ENCODE measurements at regions not wholly inside any gene's neighbourhood (a gene's known extent, or its start where the extent isn't known, plus 50 kb on each side); places are given as distances from the start of the nearest gene placed in this dataset.

GRCh38 chr6:99119109-99120031, 171.6 kb upstream of the FBXL4 start:
- Histone ChIP-seq H3K9me3 (no peaks in the 10 kb centered on the region), H3K36me3 (no peaks in the 10 kb centered on the region), H3K4me1 (no peaks in the 10 kb centered on the region), H3K9ac (no peak overlapping the region), H3K27me3 (no peaks in the 10 kb centered on the region), H3K4me2 (no peak overlapping the region), H4K20me1 (no peaks in the 10 kb centered on the region), H3K27ac (no peak overlapping the region), H3K4me3 (no peak overlapping the region)
- no peak for TF ChIP-seq Cebpa-rat (IDR thresholded peaks at IDR 0.05)

- no peaks in the 10 kb centered on the region for H3K27me3 ChIP-seq
- no peak overlapping the region for H3K9ac ChIP-seq
- no peaks in the 10 kb centered on the region for H4K20me1 ChIP-seq
- no peak overlapping the region for H3K4me3 ChIP-seq
- H3K36me3 ChIP-seq = no peaks in the 10 kb centered on the region
- H3K4me2 ChIP-seq = no peak overlapping the region
- no peaks in the 10 kb centered on the region for H3K9me3 ChIP-seq
- H3K4me1 ChIP-seq = no peaks in the 10 kb centered on the region
- H3K27ac ChIP-seq = no peak overlapping the region
- no peak for TF ChIP-seq Cebpa-rat (IDR thresholded peaks at IDR 0.05)
Observed at GRCh38 chr6:99114769-99115406, 167.1 kb upstream of the FBXL4 start.

GRCh38 chr6:99111590-99111989, 163.8 kb upstream of the FBXL4 start:
- TF ChIP-seq Cebpa-rat (IDR thresholded peaks at IDR 0.05) = no peak
- no peak overlapping the region for H3K4me3 ChIP-seq

DNA sequence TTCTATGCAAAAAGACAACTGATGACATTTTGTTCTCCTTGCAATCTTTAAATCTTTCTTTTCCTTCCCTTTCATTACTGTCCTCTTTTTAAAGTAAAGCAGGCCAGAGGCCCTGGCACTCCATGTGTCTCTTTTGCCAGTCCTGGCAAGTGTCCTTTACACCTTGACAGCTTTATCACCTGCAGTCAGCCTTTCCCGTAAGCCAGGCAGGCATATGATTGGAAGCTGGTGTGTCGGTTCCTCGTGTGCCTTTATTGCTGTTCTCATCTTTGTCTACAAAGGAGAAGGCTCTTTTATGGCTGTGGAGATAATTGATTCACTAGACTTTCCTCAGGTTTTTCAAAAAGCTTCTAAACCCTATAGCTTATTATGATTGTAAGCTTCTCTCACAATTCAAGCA, 162.3 kb upstream of the FBXL4 start:
- Histone ChIP-seq H3K4me3 (no peak overlapping the region), H3K4me2 (no peak overlapping the region), H3K27me3 (no peaks in the 10 kb centered on the region), H3K9ac (no peak overlapping the region), H4K20me1 (no peaks in the 10 kb centered on the region), H3K27ac (no peak overlapping the region), H3K36me3 (no peaks in the 10 kb centered on the region), H3K9me3 (no peaks in the 10 kb centered on the region), H3K4me1 (no peaks in the 10 kb centered on the region)
- TF ChIP-seq Cebpa-rat (IDR thresholded peaks at IDR 0.05) = no peak

More at GRCh38 chr6:99111590-99111989, 163.8 kb upstream of the FBXL4 start:
- Histone ChIP-seq H3K27me3 (no peaks in the 10 kb centered on the region), H4K20me1 (no peaks in the 10 kb centered on the region), H3K4me1 (no peaks in the 10 kb centered on the region), H3K4me2 (no peak overlapping the region), H3K27ac (no peak overlapping the region), H3K9me3 (no peaks in the 10 kb centered on the region), H3K36me3 (no peaks in the 10 kb centered on the region), H3K9ac (no peak overlapping the region)

GRCh38 chr6:99104218-99104617, 156.5 kb upstream of the FBXL4 start:
- H4K20me1 ChIP-seq = no peaks in the 10 kb centered on the region
- TF ChIP-seq Cebpa-rat (IDR thresholded peaks at IDR 0.05) = no peak
- no peaks in the 10 kb centered on the region for H3K36me3 ChIP-seq

DNA sequence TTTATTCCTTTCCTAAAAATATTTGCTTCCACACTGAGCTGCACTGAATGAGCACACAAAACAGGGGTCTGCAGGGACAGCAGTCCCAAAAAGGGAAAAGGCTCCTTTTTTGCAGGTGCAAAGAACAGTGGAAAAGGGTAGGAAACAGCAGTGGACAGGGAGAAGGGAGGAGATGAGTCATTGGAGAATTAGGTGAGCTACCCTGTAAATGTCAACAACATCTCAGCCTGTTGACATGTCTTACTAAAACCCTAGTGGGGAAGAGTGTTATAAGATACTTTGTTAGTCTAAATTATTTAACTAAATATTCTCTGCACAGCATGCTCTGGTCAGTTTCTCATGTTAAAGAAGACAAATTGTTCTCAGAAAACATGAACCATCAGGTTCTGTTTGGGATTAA, 151.5 kb upstream of the FBXL4 start:
- H4K20me1 ChIP-seq = no peaks in the 10 kb centered on the region
- H3K27me3 ChIP-seq = no peaks in the 10 kb centered on the region
- H3K4me2 ChIP-seq = no peak overlapping the region
- no peak overlapping the region for H3K9ac ChIP-seq
- H3K36me3 ChIP-seq = no peaks in the 10 kb centered on the region
- no peak overlapping the region for H3K4me3 ChIP-seq
- no peaks in the 10 kb centered on the region for H3K9me3 ChIP-seq
- no peak for TF ChIP-seq Cebpa-rat (IDR thresholded peaks at IDR 0.05)
- H3K4me1 ChIP-seq = peaks cover 6% of the 10 kb centered on the region
- H3K27ac ChIP-seq = no peak overlapping the region

More at GRCh38 chr6:99104218-99104617, 156.5 kb upstream of the FBXL4 start:
- no peak overlapping the region for H3K9ac ChIP-seq
- no peak overlapping the region for H3K27ac ChIP-seq
- H3K9me3 ChIP-seq = no peaks in the 10 kb centered on the region
- no peak overlapping the region for H3K4me3 ChIP-seq
- no peak overlapping the region for H3K4me2 ChIP-seq
- H3K27me3 ChIP-seq = no peaks in the 10 kb centered on the region
- H3K4me1 ChIP-seq = no peaks in the 10 kb centered on the region

DNA sequence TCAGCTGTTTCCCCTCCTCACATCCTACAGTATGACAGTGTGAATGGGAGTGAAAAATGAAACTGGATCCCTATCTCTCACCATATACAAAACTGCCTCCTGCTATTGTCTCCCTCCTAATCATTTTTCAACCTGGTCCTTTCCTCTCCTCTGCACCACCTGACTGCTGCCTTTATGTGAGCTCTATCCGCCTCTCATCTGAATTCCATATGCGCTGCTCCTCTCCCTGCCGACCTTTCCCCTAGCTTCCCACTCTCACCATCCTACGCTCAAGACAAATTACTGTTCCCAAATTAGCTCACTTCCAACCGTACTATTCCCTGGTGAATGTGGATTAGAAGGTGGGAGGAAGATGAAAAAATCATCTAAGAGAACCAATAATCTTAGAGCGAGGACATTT, 148.4 kb upstream of the FBXL4 start:
- Histone ChIP-seq H3K27me3 (no peaks in the 10 kb centered on the region), H3K27ac (no peak overlapping the region), H3K36me3 (no peaks in the 10 kb centered on the region), H3K4me1 (peaks cover 34% of the 10 kb centered on the region), H3K9me3 (no peaks in the 10 kb centered on the region), H3K4me2 (no peak overlapping the region), H3K9ac (no peak overlapping the region), H3K4me3 (no peak overlapping the region), H4K20me1 (no peaks in the 10 kb centered on the region)
- TF ChIP-seq Cebpa-rat (IDR thresholded peaks at IDR 0.05) = no peak

- Histone ChIP-seq H3K9me3 (no peaks in the 10 kb centered on the region), H3K4me1 (peaks cover 34% of the 10 kb centered on the region), H3K9ac (no peak overlapping the region), H3K36me3 (no peaks in the 10 kb centered on the region), H3K4me3 (no peak overlapping the region), H3K4me2 (peak overlapping the region; percentile 57), H4K20me1 (no peaks in the 10 kb centered on the region), H3K27ac (no peak overlapping the region), H3K27me3 (no peaks in the 10 kb centered on the region)
- TF ChIP-seq Cebpa-rat (IDR thresholded peaks at IDR 0.05) = no peak
Observed at GRCh38 chr6:99093456-99094190, 145.9 kb upstream of the FBXL4 start.

DNA sequence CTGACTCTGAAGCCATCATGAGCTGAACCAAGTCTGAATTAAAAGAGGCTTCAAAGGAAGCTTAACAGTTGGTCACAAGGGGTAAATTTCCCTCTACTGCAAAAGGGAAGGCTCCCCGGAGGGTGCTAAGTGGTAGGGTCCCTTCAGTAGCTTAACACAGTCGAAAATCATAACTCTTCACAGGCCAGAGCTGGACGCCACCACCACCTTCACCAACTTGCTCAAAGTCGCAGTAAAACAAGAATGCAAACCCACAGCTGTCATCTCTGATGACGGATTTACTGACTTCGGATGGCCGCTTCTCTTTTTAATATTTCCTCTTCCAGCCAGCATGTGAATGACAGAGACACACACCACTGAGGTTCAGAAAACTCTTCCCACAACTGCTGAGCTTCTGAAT, 144.7 kb upstream of the FBXL4 start:
- Histone ChIP-seq H3K4me2 (peak overlapping the region; percentile 57), H4K20me1 (no peaks in the 10 kb centered on the region), H3K9ac (no peak overlapping the region), H3K36me3 (no peaks in the 10 kb centered on the region), H3K4me3 (no peak overlapping the region), H3K9me3 (no peaks in the 10 kb centered on the region), H3K27ac (no peak overlapping the region), H3K27me3 (no peaks in the 10 kb centered on the region), H3K4me1 (peaks cover 34% of the 10 kb centered on the region)
- no peak for TF ChIP-seq Cebpa-rat (IDR thresholded peaks at IDR 0.05)

- peaks cover 34% of the 10 kb centered on the region for H3K4me1 ChIP-seq
- no peak overlapping the region for H3K9ac ChIP-seq
- H3K27me3 ChIP-seq = no peaks in the 10 kb centered on the region
- no peaks in the 10 kb centered on the region for H3K36me3 ChIP-seq
- no peak overlapping the region for H3K4me3 ChIP-seq
- no peak overlapping the region for H3K27ac ChIP-seq
- H4K20me1 ChIP-seq = no peaks in the 10 kb centered on the region
- no peak for TF ChIP-seq Cebpa-rat (IDR thresholded peaks at IDR 0.05)
- H3K9me3 ChIP-seq = no peaks in the 10 kb centered on the region
- peak overlapping the region; percentile 57 for H3K4me2 ChIP-seq
Observed at GRCh38 chr6:99091985-99092384, 144.2 kb upstream of the FBXL4 start.

Data from BLaER1 (cell line).